Endothelial cell (in vitro differentiated cells): ENCODE measurements at regions not wholly inside any gene's neighbourhood (a gene's known extent, or its start where the extent isn't known, plus 50 kb on each side); places are given as distances from the start of the nearest gene placed in this dataset.

ENCODE experiments used
- DNase-seq: peaks from one replicate; pipeline ENCODE4 v3.0.0; 2021; ENCODE audit warnings: low spot score
- H3K27ac Mint-ChIP-seq: one replicate; pipeline ENCODE4 v1.8.0; 2021; ENCODE audit warnings: mixed read lengths, inconsistent platforms; ENCODE audit not compliant: unreplicated experiment
- H3K27me3 Mint-ChIP-seq: one replicate; pipeline ENCODE4 v1.8.0; 2021; ENCODE audit warnings: mild to moderate bottlenecking, moderate library complexity, mixed read lengths, inconsistent platforms; ENCODE audit not compliant: unreplicated experiment
- H3K36me3 Mint-ChIP-seq: one replicate; pipeline ENCODE4 v1.8.0; 2021; ENCODE audit warnings: mild to moderate bottlenecking, low read depth, mixed read lengths, inconsistent platforms; ENCODE audit not compliant: unreplicated experiment
- H3K4me1 Mint-ChIP-seq: one replicate; pipeline ENCODE4 v1.8.0; 2021; ENCODE audit warnings: mild to moderate bottlenecking, mixed read lengths, inconsistent platforms; ENCODE audit not compliant: unreplicated experiment
- H3K4me3 Mint-ChIP-seq: one replicate; pipeline ENCODE4 v1.8.0; 2021; ENCODE audit warnings: mild to moderate bottlenecking, mixed read lengths, inconsistent platforms; ENCODE audit not compliant: unreplicated experiment
- H3K9me3 Mint-ChIP-seq: one replicate; pipeline ENCODE4 v1.8.0; 2021; ENCODE audit warnings: mixed read lengths, inconsistent platforms; ENCODE audit not compliant: unreplicated experiment
- CTCF ChIP-seq: fragments of 200-600 bp; sonication (generic); IDR thresholded peaks from one replicate; pipeline ENCODE4 v1.5.0; 2021; ENCODE audit warnings: antibody characterized with exemption; ENCODE audit not compliant: unreplicated experiment

- DNase-seq = peak; percentile 22
- H3K9me3 Mint-ChIP-seq = no peaks in the 10 kb centered on the region
- TF ChIP-seq CTCF = no peak
- H3K4me1 Mint-ChIP-seq = peaks cover 12% of the 10 kb centered on the region
- H3K36me3 Mint-ChIP-seq = no peaks in the 10 kb centered on the region
- peak overlapping the region; percentile 100 for H3K4me3 Mint-ChIP-seq
- peaks cover 9% of the 10 kb centered on the region for H3K27me3 Mint-ChIP-seq
- peak overlapping the region; percentile 90 for H3K27ac Mint-ChIP-seq
Measured at GRCh38 chr13:50080203-50080910, 65.1 kb downstream of the KCNRG start.

- DNase-seq = peak; percentile 51
- Mint-ChIP-seq H3K27me3 (peaks cover 9% of the 10 kb centered on the region), H3K4me3 (peak overlapping the region; percentile 100), H3K4me1 (peaks cover 12% of the 10 kb centered on the region), H3K27ac (peak overlapping the region; percentile 90), H3K36me3 (no peaks in the 10 kb centered on the region), H3K9me3 (no peaks in the 10 kb centered on the region)
- TF ChIP-seq CTCF = no peak
Measured at GRCh38 chr13:50080911-50081678, 65.9 kb downstream of the KCNRG start.

- Mint-ChIP-seq H3K9me3 (no peaks in the 10 kb centered on the region), H3K4me1 (peaks cover 12% of the 10 kb centered on the region), H3K27me3 (peaks cover 9% of the 10 kb centered on the region), H3K4me3 (peak overlapping the region; percentile 100), H3K36me3 (no peaks in the 10 kb centered on the region), H3K27ac (peak overlapping the region; percentile 98)
- peak; percentile 99 for DNase-seq
- no peak for TF ChIP-seq CTCF
Measured at GRCh38 chr13:50081679-50082425, 66.6 kb downstream of the KCNRG start.

- peak overlapping the region; percentile 98 for H3K27ac Mint-ChIP-seq
- H3K4me1 Mint-ChIP-seq = peaks cover 12% of the 10 kb centered on the region
- H3K9me3 Mint-ChIP-seq = no peaks in the 10 kb centered on the region
- no peak for TF ChIP-seq CTCF
- peak overlapping the region; percentile 100 for H3K4me3 Mint-ChIP-seq
- peak; percentile 60 for DNase-seq
- peaks cover 9% of the 10 kb centered on the region for H3K27me3 Mint-ChIP-seq
- H3K36me3 Mint-ChIP-seq = no peaks in the 10 kb centered on the region
Measured at GRCh38 chr13:50082426-50083281, 67.4 kb downstream of the KCNRG start.
